Astrocyte of the spinal cord (primary cell): ENCODE measurements at regions not wholly inside any gene's neighbourhood (a gene's known extent, or its start where the extent isn't known, plus 50 kb on each side); places are given as distances from the start of the nearest gene placed in this dataset.
A peak's percentile ranks its signal among the peaks of the same experiment; 100 is the strongest.
"Not testable (repeated sequence)": the region's sequence is repeated elsewhere in the genome, so short reads cannot be mapped to it uniquely, and the experiment has no call there.

Source experiments
- DNase-seq: peaks from one replicate; pipeline ENCODE4 v3.0.0; 2011; ENCODE audit warnings: low read depth, low spot score
- H3K4me3 ChIP-seq: 2 replicates; pipeline ENCODE4 v1.5.1; 2011; ENCODE audit warnings: low read depth, mild to moderate bottlenecking, low read length, moderate library complexity
- in situ Hi-C: cut with HindIII; loops from 2 replicates; pipeline ENCODE4 v1.10.0; 2017; ENCODE audit warnings: low sequenced_read_pairs
- TF ChIP-seq, protein P1 (sequence below): IDR thresholded peaks from 2 replicates; pipeline ENCODE4 v1.5.1; 2012; ENCODE audit warnings: low read depth, mild to moderate bottlenecking, low read length, inconsistent platforms

DNA sequence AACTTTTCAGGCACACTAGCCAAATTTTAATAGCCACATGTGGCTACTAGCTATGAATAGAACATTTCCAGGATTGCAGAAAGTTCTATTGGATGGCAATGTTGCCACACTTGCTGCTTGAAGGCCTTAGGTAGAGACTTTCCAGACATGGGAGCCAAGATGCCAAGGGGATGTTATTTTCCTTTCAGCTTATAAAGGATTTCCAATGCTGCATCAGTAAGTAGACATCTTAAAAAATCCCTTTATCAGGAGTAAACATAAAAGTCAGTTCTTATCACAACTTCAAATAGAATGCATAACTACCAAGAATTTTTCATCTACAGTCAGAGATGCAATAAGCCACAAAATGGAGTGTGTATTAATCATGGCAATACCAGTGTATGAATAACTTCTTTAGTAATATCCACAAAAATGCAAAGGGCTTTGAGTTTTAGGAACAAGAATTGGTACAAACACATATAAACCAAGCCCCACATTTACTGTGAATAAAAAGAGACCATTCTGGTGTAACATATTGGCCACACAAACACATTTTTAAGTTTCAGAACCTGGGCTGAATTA, 457.1 kb upstream of the ADAMTS9 start:
- peak; percentile 55 for DNase-seq
- no peak overlapping the region for H3K4me3 ChIP-seq
- TF ChIP-seq, protein P1, sequence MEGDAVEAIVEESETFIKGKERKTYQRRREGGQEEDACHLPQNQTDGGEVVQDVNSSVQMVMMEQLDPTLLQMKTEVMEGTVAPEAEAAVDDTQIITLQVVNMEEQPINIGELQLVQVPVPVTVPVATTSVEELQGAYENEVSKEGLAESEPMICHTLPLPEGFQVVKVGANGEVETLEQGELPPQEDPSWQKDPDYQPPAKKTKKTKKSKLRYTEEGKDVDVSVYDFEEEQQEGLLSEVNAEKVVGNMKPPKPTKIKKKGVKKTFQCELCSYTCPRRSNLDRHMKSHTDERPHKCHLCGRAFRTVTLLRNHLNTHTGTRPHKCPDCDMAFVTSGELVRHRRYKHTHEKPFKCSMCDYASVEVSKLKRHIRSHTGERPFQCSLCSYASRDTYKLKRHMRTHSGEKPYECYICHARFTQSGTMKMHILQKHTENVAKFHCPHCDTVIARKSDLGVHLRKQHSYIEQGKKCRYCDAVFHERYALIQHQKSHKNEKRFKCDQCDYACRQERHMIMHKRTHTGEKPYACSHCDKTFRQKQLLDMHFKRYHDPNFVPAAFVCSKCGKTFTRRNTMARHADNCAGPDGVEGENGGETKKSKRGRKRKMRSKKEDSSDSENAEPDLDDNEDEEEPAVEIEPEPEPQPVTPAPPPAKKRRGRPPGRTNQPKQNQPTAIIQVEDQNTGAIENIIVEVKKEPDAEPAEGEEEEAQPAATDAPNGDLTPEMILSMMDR, result no peak
- in situ Hi-C loops, result no loop called here

DNA sequence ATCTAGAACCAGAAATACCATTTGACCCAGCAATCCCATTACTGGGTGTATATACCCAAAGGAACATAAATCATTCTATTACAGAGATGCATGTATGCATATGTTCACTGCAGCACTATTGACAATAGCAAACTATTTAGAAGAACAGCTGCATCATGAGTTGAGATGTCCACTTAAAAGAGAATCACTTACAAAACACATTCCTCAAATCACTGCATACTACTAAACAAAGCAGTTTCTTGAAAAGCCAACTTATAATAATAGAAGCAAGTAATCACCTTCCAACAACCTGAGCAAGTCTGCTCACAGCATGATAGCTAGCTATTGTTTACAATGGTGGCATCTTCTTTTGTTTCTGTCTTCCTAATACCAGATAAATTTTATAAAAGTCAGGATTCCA, 454.7 kb upstream of the ADAMTS9 start:
- DNase-seq, result no peak
- in situ Hi-C loops, result no loop called here
- H3K4me3 ChIP-seq, result no peak overlapping the region
- TF ChIP-seq, protein P1, result no peak

- no peak overlapping the region for H3K4me3 ChIP-seq
- TF ChIP-seq, protein P1, result no peak
- no peak for DNase-seq
- in situ Hi-C loops, result no loop called here
Observed at GRCh38 chr3:65138556-65138955, 450.8 kb upstream of the ADAMTS9 start.

GRCh38 chr3:65133752-65134151, 446.0 kb upstream of the ADAMTS9 start:
- DNase-seq, in situ Hi-C loops: not testable (repeated sequence)

GRCh38 chr3:65130782-65131181, 443.0 kb upstream of the ADAMTS9 start:
- H3K4me3 ChIP-seq, result no peak overlapping the region
- DNase-seq, result no peak
- TF ChIP-seq, protein P1, result no peak
- in situ Hi-C loops, result no loop called here

More at GRCh38 chr3:65133752-65134151, 446.0 kb upstream of the ADAMTS9 start:
- H3K4me3 ChIP-seq, result not testable (repeated sequence)

GRCh38 chr3:65128346-65128745, 440.5 kb upstream of the ADAMTS9 start:
- no peak for DNase-seq
- H3K4me3 ChIP-seq, result no peak overlapping the region
- in situ Hi-C loops, result no loop called here
- TF ChIP-seq, protein P1, result no peak

GRCh38 chr3:65126527-65127410, 439.0 kb upstream of the ADAMTS9 start:
- H3K4me3 ChIP-seq, result no peak overlapping the region
- TF ChIP-seq, protein P1, result no peak
- peak; percentile 74 for DNase-seq
- in situ Hi-C loops, result no loop called here

DNA sequence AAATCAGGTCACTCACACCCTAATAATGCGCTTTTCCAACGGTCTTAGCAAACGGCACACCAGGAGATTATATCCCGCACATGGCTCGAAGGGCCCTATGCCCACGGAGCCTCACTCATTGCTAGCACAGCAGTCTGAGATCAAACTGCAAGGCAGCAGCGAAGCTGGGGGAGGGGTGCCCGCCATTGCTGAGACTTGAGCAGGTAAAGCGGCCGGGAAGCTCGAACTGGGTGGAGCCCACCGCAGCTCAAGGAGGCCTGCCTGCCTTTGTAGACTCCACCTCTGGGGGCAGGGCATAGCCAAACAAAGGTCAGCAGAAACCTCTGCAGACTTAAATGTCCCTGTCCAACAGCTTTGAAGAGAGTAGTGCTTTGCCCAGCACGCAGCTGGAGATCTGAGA, 432.4 kb upstream of the ADAMTS9 start:
- in situ Hi-C loops, DNase-seq, H3K4me3 ChIP-seq: not testable (repeated sequence)
